BJ (cell line): ENCODE measurements at regions not wholly inside any gene's neighbourhood (a gene's known extent, or its start where the extent isn't known, plus 50 kb on each side); places are given as distances from the start of the nearest gene placed in this dataset.
"Not testable (repeated sequence)": the region's sequence is repeated elsewhere in the genome, so short reads cannot be mapped to it uniquely, and the experiment has no call there.

Experiments
- CTCF ChIA-PET: fragments of 350-600 bp; formaldehyde crosslinking; extraction: SDS; loops from one replicate; lab custom pipeline; 2021; ENCODE audit warnings: antibody characterized with exemption, inconsistent platforms; lab: Yijun Ruan, JAX
- POLR2A ChIA-PET: fragments of 300-600 bp; sonication (Branson Sonifier 250); formaldehyde crosslinking; extraction: SDS; loops from one replicate; lab custom pipeline; 2021; ENCODE audit warnings: antibody characterized with exemption; lab: Charles Lee
- DNase-seq: peaks from one replicate; pipeline ENCODE4 v3.0.0-alpha.2; 2011; ENCODE audit warnings: low read depth
- H3K27me3 ChIP-seq: 2 replicates; pipeline ENCODE4 v1.6.0; 2011; ENCODE audit warnings: low read length; ENCODE audit not compliant: control insufficient read depth, insufficient read depth
- H3K36me3 ChIP-seq: 2 replicates; pipeline ENCODE4 v1.5.1; 2011; ENCODE audit warnings: low read length; ENCODE audit not compliant: control insufficient read depth, insufficient read depth
- H3K4me3 ChIP-seq: 2 replicates; pipeline ENCODE4 v1.5.1; 2011; ENCODE audit warnings: low read depth, mild to moderate bottlenecking, control low read depth, low read length
- TF ChIP-seq, protein P1 (sequence below): IDR thresholded peaks from 2 replicates; pipeline ENCODE4 v1.5.1; 2011; ENCODE audit warnings: low read depth, mild to moderate bottlenecking, control low read depth, inconsistent platforms, low read length, moderate library complexity; ENCODE audit not compliant: insufficient read depth

DNA sequence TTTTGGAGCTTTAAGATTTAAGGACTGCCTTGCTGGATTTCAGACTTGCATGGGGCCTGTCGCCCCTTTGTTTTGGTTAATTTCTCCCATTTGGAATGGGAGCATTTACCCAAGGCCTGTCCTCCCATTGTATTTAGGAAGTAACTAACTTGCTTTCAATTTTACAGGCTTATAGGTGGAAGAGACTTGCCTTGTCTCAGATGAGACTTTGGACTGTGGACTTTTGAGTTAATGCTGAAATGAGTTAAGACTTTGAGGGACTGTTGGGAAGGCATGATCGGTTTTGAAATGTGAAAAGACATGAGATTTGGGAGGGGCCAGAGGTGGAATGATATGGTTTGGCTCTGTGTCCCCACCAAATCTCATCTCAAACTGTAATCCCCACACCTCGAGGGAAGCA is 56.5 kb upstream of the TNFSF10 start:
- POLR2A ChIA-PET, DNase-seq, H3K27me3 ChIP-seq, H3K36me3 ChIP-seq, H3K4me3 ChIP-seq, CTCF ChIA-PET: not testable (repeated sequence)

DNA sequence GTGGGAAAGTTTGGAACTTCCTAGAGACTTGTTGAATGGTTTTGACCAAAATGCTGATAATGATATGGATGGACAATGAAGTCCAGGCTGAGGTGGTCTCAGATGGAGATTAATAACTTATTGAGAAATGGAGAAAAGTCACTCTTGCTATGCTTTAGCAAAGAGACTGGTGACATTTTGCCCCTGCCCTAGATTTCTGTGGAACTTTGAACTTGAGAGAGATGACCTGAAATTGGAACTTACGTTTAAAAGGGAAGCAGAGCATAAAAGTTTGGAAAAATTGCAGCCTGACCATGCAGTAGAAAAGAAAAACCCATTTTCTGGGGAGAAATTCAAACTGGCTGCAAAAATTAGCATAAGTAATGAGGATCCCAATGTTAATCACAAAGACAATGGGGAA is 55.5 kb upstream of the TNFSF10 start:
- POLR2A ChIA-PET, H3K36me3 ChIP-seq, H3K27me3 ChIP-seq, DNase-seq, H3K4me3 ChIP-seq: not testable (repeated sequence)
- CTCF ChIA-PET = interaction anchor here (1.1 kb wide), 1 partner anchor 17 kb away, joined by 3 read pairs; no protein-coding TSS in a partner anchor

DNA sequence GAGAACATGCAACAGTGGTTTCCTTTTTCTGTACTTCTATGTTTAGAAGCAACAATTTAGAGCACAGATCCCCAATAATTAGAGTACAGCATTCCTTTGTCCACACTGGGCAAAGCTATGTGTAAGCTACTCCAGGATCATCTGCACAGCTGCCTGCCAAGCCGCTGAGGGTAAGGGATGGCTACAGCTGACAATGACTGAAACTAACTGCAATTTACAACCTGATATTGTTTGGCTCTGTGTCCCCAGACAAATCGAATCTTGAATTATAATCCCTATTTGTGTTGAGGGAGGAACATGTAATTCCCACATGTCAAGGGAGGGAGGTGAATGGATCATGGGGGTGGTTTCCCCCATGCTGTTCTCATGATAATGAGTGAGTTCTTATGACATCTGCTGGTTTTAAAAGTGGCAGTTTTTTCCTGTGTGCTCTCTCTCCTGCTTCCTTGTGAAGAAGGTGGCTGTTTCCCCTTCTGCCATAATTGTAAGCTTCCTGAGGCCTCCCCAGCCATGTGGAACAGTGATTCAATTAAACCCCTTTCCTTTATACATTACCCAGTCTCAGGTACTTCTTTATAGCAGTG is 54.8 kb upstream of the TNFSF10 start:
- no peak overlapping the region for H3K4me3 ChIP-seq
- DNase-seq = no peak
- TF ChIP-seq, protein P1, sequence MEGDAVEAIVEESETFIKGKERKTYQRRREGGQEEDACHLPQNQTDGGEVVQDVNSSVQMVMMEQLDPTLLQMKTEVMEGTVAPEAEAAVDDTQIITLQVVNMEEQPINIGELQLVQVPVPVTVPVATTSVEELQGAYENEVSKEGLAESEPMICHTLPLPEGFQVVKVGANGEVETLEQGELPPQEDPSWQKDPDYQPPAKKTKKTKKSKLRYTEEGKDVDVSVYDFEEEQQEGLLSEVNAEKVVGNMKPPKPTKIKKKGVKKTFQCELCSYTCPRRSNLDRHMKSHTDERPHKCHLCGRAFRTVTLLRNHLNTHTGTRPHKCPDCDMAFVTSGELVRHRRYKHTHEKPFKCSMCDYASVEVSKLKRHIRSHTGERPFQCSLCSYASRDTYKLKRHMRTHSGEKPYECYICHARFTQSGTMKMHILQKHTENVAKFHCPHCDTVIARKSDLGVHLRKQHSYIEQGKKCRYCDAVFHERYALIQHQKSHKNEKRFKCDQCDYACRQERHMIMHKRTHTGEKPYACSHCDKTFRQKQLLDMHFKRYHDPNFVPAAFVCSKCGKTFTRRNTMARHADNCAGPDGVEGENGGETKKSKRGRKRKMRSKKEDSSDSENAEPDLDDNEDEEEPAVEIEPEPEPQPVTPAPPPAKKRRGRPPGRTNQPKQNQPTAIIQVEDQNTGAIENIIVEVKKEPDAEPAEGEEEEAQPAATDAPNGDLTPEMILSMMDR = no peak
- H3K27me3 ChIP-seq = 0 out of 2 replicates have a peak, but pooled peaks cover 1% of the 10 kb centered on the region
- H3K36me3 ChIP-seq = no peaks in the 10 kb centered on the region
- CTCF ChIA-PET = interaction anchor here (1.0 to 1.1 kb wide), 2 partner anchors 12 to 16 kb away, joined by 3 to 4 read pairs; no protein-coding TSS in a partner anchor
- POLR2A ChIA-PET = no interaction called here

DNA sequence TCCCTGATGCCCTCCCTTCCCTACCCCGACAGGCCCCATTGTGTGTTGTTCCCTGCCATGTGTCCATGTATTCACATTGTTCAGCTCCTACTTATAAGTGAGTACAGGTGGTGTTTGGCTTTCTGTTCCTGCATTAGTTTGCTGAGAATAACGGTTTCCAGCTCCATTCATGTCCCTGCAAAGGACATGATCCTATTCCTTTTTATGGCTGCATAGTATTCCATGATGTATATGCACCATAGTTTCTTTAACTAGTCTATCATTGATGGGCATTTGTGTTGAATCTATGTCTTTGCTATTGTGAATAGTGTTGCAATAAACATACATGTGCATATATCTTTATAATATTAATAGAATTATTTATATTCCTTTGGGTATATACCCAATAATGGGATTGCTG is 52.1 kb upstream of the TNFSF10 start:
- TF ChIP-seq, protein P1 = no peak
- DNase-seq = no peak
- H3K36me3 ChIP-seq = no peaks in the 10 kb centered on the region
- ChIA-PET POLR2A (no interaction called here), CTCF (interaction anchor here (1.0 to 1.4 kb wide), 2 partner anchors 20 to 93 kb away, joined by 3 read pairs; no protein-coding TSS in a partner anchor)
- no peak overlapping the region for H3K4me3 ChIP-seq
- 0 out of 2 replicates have a peak, but pooled peaks cover 3% of the 10 kb centered on the region for H3K27me3 ChIP-seq

DNA sequence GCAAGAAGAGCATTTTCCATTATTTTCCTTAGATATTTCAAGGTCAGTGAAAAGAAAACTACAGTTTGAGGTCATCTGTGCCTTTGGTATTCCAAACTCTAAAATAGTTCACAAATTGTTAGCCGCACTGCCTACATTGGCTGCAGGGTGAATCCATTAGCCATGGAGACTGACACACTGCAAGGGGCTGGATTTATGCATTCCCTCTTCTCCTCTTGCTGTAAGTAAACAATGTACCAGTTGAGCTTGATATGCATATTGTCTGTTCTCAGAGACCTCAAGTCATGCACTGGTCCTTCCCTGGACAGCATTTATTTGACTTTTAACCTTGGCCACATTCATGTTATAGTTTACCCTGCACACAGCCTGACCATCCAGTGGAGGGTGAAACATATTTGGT is 50.2 kb upstream of the TNFSF10 start:
- TF ChIP-seq, protein P1 = no peak
- Histone ChIP-seq H3K27me3 (0 out of 2 replicates have a peak, but pooled peaks cover 3% of the 10 kb centered on the region), H3K4me3 (no peak overlapping the region), H3K36me3 (no peaks in the 10 kb centered on the region)
- no peak for DNase-seq
- ChIA-PET CTCF (interaction anchor here (1.3 kb wide), 1 partner anchor 23 kb away, joined by 5 read pairs; no protein-coding TSS in a partner anchor), POLR2A (no interaction called here)
